Fibroblast of peridontal ligament (primary cell): ENCODE measurements at regions not wholly inside any gene's neighbourhood (a gene's known extent, or its start where the extent isn't known, plus 50 kb on each side); places are given as distances from the start of the nearest gene placed in this dataset.
"Not testable (repeated sequence)": the region's sequence is repeated elsewhere in the genome, so short reads cannot be mapped to it uniquely, and the experiment has no call there.

Source experiments
- DNase-seq: peaks from one replicate; pipeline ENCODE4 v3.0.0-alpha.2; 2010; ENCODE audit errors: extremely low read depth

- peak; percentile 46 for DNase-seq
Measured at GRCh38 chr14:59004012-59004411, 184.5 kb upstream of the DAAM1 start.

GRCh38 chr14:59006179-59006578 lies 182.3 kb upstream of the DAAM1 start:
- DNase-seq = not testable (repeated sequence)

GRCh38 chr14:59009967-59010366 lies 178.5 kb upstream of the DAAM1 start:
- no peak for DNase-seq

- peak; percentile 34 for DNase-seq
Measured at GRCh38 chr14:59013672-59014298, 174.7 kb upstream of the DAAM1 start.

GRCh38 chr14:59015482-59015881 lies 173.0 kb upstream of the DAAM1 start:
- no peak for DNase-seq

- DNase-seq = no peak
Measured at GRCh38 chr14:59017285-59017965, 171.0 kb upstream of the DAAM1 start.

- DNase-seq = no peak
Measured at GRCh38 chr14:59018460-59018859, 170.0 kb upstream of the DAAM1 start.

- DNase-seq = no peak
Measured at GRCh38 chr14:59018978-59019377, 169.5 kb upstream of the DAAM1 start.

GRCh38 chr14:59020382-59020781 lies 168.1 kb upstream of the DAAM1 start:
- peak; percentile 45 for DNase-seq

- peak; percentile 13 for DNase-seq
Measured at GRCh38 chr14:59022144-59022543, 166.3 kb upstream of the DAAM1 start.

- no peak for DNase-seq
Measured at GRCh38 chr14:59026081-59026480, 162.4 kb upstream of the DAAM1 start.

- DNase-seq = peak; percentile 17
Measured at GRCh38 chr14:59026640-59027039, 161.8 kb upstream of the DAAM1 start.

GRCh38 chr14:59028476-59029202 lies 159.8 kb upstream of the DAAM1 start:
- DNase-seq = peak; percentile 95

GRCh38 chr14:59032826-59033225 lies 155.6 kb upstream of the DAAM1 start:
- no peak for DNase-seq

- no peak for DNase-seq
Measured at GRCh38 chr14:59036134-59036533, 152.3 kb upstream of the DAAM1 start.

GRCh38 chr14:59037086-59037485 lies 151.4 kb upstream of the DAAM1 start:
- no peak for DNase-seq

- no peak for DNase-seq
Measured at GRCh38 chr14:59037620-59038019, 150.8 kb upstream of the DAAM1 start.

GRCh38 chr14:59038746-59039145 lies 149.7 kb upstream of the DAAM1 start:
- DNase-seq = no peak

GRCh38 chr14:59041308-59041707 lies 147.2 kb upstream of the DAAM1 start:
- DNase-seq = no peak

- no peak for DNase-seq
Measured at GRCh38 chr14:59044707-59045106, 143.8 kb upstream of the DAAM1 start.

- DNase-seq = peak; percentile 74
Measured at GRCh38 chr14:59046746-59047145, 141.7 kb upstream of the DAAM1 start.

- DNase-seq = no peak
Measured at GRCh38 chr14:59055006-59055405, 133.5 kb upstream of the DAAM1 start.
